ENCODE measurements at regions not wholly inside any gene's neighbourhood (a gene's known extent, or its start where the extent isn't known, plus 50 kb on each side); places are given as distances from the start of the nearest gene placed in this dataset.

- H3K27ac ChIP-seq, result no peak overlapping the region
- no peak overlapping the region for H3K4me3 ChIP-seq
- TF ChIP-seq CTCF (IDR thresholded peaks at IDR 0.05), result no peak
- no peak for TF ChIP-seq POLR2A (IDR thresholded peaks at IDR 0.05)
- no peak for TF ChIP-seq POLR2AphosphoS5 (IDR thresholded peaks at IDR 0.05)
- no peak for DNase-seq (ENCODE audit: low spot score in 2 of 2)
- intact Hi-C loops (cut with DNase I; ENCODE audit: low total_unique reads), result loop anchor here (10.0 kb wide), 1 partner anchor 754 kb away; no protein-coding TSS in a partner anchor
- H3K36me3 ChIP-seq, result no peaks in the 10 kb centered on the region
- H3K9me3 ChIP-seq, result peaks cover 9 to 17% of the 10 kb centered on the region in 2 donors
- peaks cover 0 to 9% of the 10 kb centered on the region in 2 donors for H3K27me3 ChIP-seq
- no peaks in the 10 kb centered on the region for H3K4me1 ChIP-seq
Measured at GRCh38 chrX:25389266-25389665, 373.5 kb upstream of the ARX start.

GRCh38 chrX:25383196-25383595 lies 367.4 kb upstream of the ARX start:
- no peak for TF ChIP-seq CTCF (IDR thresholded peaks at IDR 0.05)
- no peak for TF ChIP-seq POLR2A (IDR thresholded peaks at IDR 0.05)
- TF ChIP-seq POLR2AphosphoS5 (IDR thresholded peaks at IDR 0.05), result no peak
- intact Hi-C loops (cut with DNase I; ENCODE audit: low total_unique reads), result loop anchor here (10.0 kb wide), 1 partner anchor 748 kb away; no protein-coding TSS in a partner anchor
- peaks cover 0 to 7% of the 10 kb centered on the region in 2 donors for H3K27me3 ChIP-seq

GRCh38 chrX:25356456-25356855 lies 340.7 kb upstream of the ARX start:
- intact Hi-C loops (cut with DNase I; ENCODE audit: low total_unique reads), result no loop called here
- H3K36me3 ChIP-seq, result no peaks in the 10 kb centered on the region

More at GRCh38 chrX:25383196-25383595, 367.4 kb upstream of the ARX start:
- H3K9me3 ChIP-seq, result no peaks in the 10 kb centered on the region
- no peak overlapping the region for H3K27ac ChIP-seq
- no peaks in the 10 kb centered on the region for H3K36me3 ChIP-seq
- DNase-seq (ENCODE audit: low spot score in 2 of 2), result no peak
- H3K4me3 ChIP-seq, result no peak overlapping the region
- H3K4me1 ChIP-seq, result no peaks in the 10 kb centered on the region

GRCh38 chrX:25344161-25344936 lies 328.6 kb upstream of the ARX start:
- Histone ChIP-seq H3K4me3 (no peak overlapping the region), H3K27ac (no peak overlapping the region), H3K36me3 (no peaks in the 10 kb centered on the region), H3K4me1 (no peaks in the 10 kb centered on the region), H3K9me3 (peaks cover 0 to 6% of the 10 kb centered on the region in 2 donors), H3K27me3 (no peaks in the 10 kb centered on the region)
- DNase-seq (ENCODE audit: low spot score in 2 of 2), result no peak
- intact Hi-C loops (cut with DNase I; ENCODE audit: low total_unique reads), result no loop called here
- TF ChIP-seq POLR2AphosphoS5 (IDR thresholded peaks at IDR 0.05), result no peak

More at GRCh38 chrX:25356456-25356855, 340.7 kb upstream of the ARX start:
- DNase-seq (ENCODE audit: low spot score in 2 of 2), result no peak
- H3K27ac ChIP-seq, result no peak overlapping the region
- peaks cover 0 to 13% of the 10 kb centered on the region in 2 donors for H3K9me3 ChIP-seq
- TF ChIP-seq POLR2AphosphoS5 (IDR thresholded peaks at IDR 0.05), result no peak
- no peak for TF ChIP-seq POLR2A (IDR thresholded peaks at IDR 0.05)
- TF ChIP-seq CTCF (IDR thresholded peaks at IDR 0.05), result no peak
- H3K27me3 ChIP-seq, result peaks cover 0 to 3% of the 10 kb centered on the region in 2 donors
- no peaks in the 10 kb centered on the region for H3K4me1 ChIP-seq
- H3K4me3 ChIP-seq, result no peak overlapping the region

- no peak for DNase-seq (ENCODE audit: low spot score in 2 of 2)
- intact Hi-C loops (cut with DNase I; ENCODE audit: low total_unique reads), result no loop called here
- Histone ChIP-seq H3K27ac (no peak overlapping the region), H3K27me3 (no peaks in the 10 kb centered on the region), H3K36me3 (no peaks in the 10 kb centered on the region), H3K9me3 (peaks cover 2 to 6% of the 10 kb centered on the region in 2 donors), H3K4me3 (no peak overlapping the region), H3K4me1 (no peaks in the 10 kb centered on the region)
- TF ChIP-seq POLR2AphosphoS5 (IDR thresholded peaks at IDR 0.05) (no peak), POLR2A (IDR thresholded peaks at IDR 0.05) (no peak), CTCF (IDR thresholded peaks at IDR 0.05) (no peak)
Measured at GRCh38 chrX:25343060-25343459, 327.3 kb upstream of the ARX start.

Measured in breast epithelium (tissue), 4 donors.